Nephron (organoid): ENCODE measurements at regions not wholly inside any gene's neighbourhood (a gene's known extent, or its start where the extent isn't known, plus 50 kb on each side); places are given as distances from the start of the nearest gene placed in this dataset.

Experiments used
- H3K27ac Mint-ChIP-seq, 3 experiments: 2 replicates each; pipeline ENCODE4 v1.8.0; 2020; ENCODE audit warnings: mixed read lengths in 3 of 3, mild to moderate bottlenecking in 2 of 3, moderate library complexity in 1 of 3
- H3K27me3 Mint-ChIP-seq: 2 replicates; pipeline ENCODE4 v1.8.0; 2021; ENCODE audit warnings: low read depth, mild to moderate bottlenecking, moderate library complexity, mixed read lengths
- H3K36me3 Mint-ChIP-seq: 2 replicates; pipeline ENCODE4 v1.8.0; 2020; ENCODE audit warnings: low read depth, mixed read lengths
- H3K4me1 Mint-ChIP-seq: 2 replicates; pipeline ENCODE4 v1.8.0; 2020; ENCODE audit warnings: mixed read lengths
- H3K4me3 Mint-ChIP-seq, 3 experiments: 2 replicates each; pipeline ENCODE4 v1.8.0; 2020; ENCODE audit warnings: mild to moderate bottlenecking in 3 of 3, mixed read lengths in 3 of 3, moderate library complexity in 2 of 3
- H3K9me3 Mint-ChIP-seq: 2 replicates; pipeline ENCODE4 v1.8.0; 2020; ENCODE audit warnings: mixed read lengths
- CTCF ChIP-seq, 3 experiments: fragments of 200-600 bp; sonication (generic); IDR thresholded peaks; one replicate each; pipeline ENCODE4 v1.5.0; 2021; ENCODE audit warnings: antibody characterized with exemption in 3 of 3; ENCODE audit not compliant: unreplicated experiment in 3 of 3

- no peak overlapping the region for H3K4me3 Mint-ChIP-seq
- no peak overlapping the region for H3K27ac Mint-ChIP-seq
- TF ChIP-seq CTCF (IDR thresholded peaks at IDR 0.05; ENCODE audit: unreplicated experiment in 3 of 3), result no peak
- H3K4me1 Mint-ChIP-seq, result no peaks in the 10 kb centered on the region
- no peaks in the 10 kb centered on the region for H3K27me3 Mint-ChIP-seq
- H3K9me3 Mint-ChIP-seq, result peaks cover 3% of the 10 kb centered on the region
- no peaks in the 10 kb centered on the region for H3K36me3 Mint-ChIP-seq
Measured at GRCh38 chr5:147037515-147038205, 159.1 kb upstream of the PPP2R2B start.

- TF ChIP-seq CTCF (IDR thresholded peaks at IDR 0.05; ENCODE audit: unreplicated experiment in 3 of 3), result no peak
- no peaks in the 10 kb centered on the region for H3K9me3 Mint-ChIP-seq
- H3K4me1 Mint-ChIP-seq, result no peaks in the 10 kb centered on the region
- no peaks in the 10 kb centered on the region for H3K27me3 Mint-ChIP-seq
- H3K27ac Mint-ChIP-seq, result no peak overlapping the region
- H3K36me3 Mint-ChIP-seq, result no peaks in the 10 kb centered on the region
- H3K4me3 Mint-ChIP-seq, result no peak overlapping the region
Measured at GRCh38 chr5:147040856-147041255, 162.3 kb upstream of the PPP2R2B start.

- Mint-ChIP-seq H3K27me3 (peaks cover 7% of the 10 kb centered on the region), H3K4me3 (no peak overlapping the region), H3K36me3 (no peaks in the 10 kb centered on the region), H3K27ac (no peak overlapping the region), H3K9me3 (no peaks in the 10 kb centered on the region), H3K4me1 (peaks cover 4% of the 10 kb centered on the region)
- no peak for TF ChIP-seq CTCF (IDR thresholded peaks at IDR 0.05; ENCODE audit: unreplicated experiment in 3 of 3)
Measured at GRCh38 chr5:147044572-147045273, 166.2 kb upstream of the PPP2R2B start.

DNA sequence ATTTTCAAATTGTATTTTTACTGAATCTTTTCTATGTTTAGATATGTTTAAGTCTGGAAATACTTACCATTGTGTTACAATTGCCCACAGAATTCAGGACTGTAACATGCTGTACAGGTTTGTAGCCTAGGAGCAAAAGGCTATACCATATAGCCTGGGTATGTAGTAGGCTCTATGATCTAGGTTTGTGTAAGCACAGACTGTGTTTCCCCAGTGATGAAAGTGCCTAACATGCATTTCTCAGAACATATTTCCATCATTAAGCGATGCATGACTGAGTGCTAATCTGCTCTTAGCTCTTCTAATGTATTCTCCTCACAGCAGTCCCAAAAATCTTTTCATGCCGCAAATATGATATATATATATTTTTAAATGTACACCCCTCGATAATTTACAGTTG is 166.7 kb upstream of the PPP2R2B start:
- no peak for TF ChIP-seq CTCF (IDR thresholded peaks at IDR 0.05; ENCODE audit: unreplicated experiment in 3 of 3)
- Mint-ChIP-seq H3K27me3 (peaks cover 10% of the 10 kb centered on the region), H3K27ac (no peak overlapping the region)

DNA sequence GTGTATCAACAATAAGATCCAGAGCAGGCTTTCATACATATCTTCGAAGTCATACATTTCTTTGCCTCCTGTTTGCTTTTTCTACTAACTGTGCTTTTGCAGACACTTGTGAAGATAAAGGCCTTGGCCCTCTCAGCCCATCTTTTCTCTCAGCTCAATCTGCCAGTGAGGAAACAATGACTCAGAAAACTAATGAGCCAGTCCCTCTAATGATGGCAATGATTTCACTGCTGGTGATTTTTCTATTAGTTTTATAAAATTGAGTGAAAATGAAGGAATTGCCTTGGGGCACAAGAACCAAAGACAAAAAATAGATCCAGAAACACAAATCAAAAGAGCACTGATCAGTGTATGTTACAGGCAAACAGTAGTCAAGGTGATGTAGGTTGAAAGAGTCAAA is 167.7 kb upstream of the PPP2R2B start:
- Mint-ChIP-seq H3K4me3 (no peak overlapping the region), H3K4me1 (peaks cover 5% of the 10 kb centered on the region), H3K27ac (no peak overlapping the region), H3K36me3 (no peaks in the 10 kb centered on the region), H3K9me3 (no peaks in the 10 kb centered on the region), H3K27me3 (peaks cover 11% of the 10 kb centered on the region)
- TF ChIP-seq CTCF (IDR thresholded peaks at IDR 0.05; ENCODE audit: unreplicated experiment in 3 of 3), result no peak

More for the DNA sequence above, 166.7 kb upstream of the PPP2R2B start:
- Mint-ChIP-seq H3K4me3 (no peak overlapping the region), H3K4me1 (peaks cover 5% of the 10 kb centered on the region), H3K9me3 (no peaks in the 10 kb centered on the region), H3K36me3 (no peaks in the 10 kb centered on the region)

GRCh38 chr5:147046894-147047293 is 168.3 kb upstream of the PPP2R2B start:
- TF ChIP-seq CTCF (IDR thresholded peaks at IDR 0.05; ENCODE audit: unreplicated experiment in 3 of 3), result no peak
- no peaks in the 10 kb centered on the region for H3K36me3 Mint-ChIP-seq
- no peak overlapping the region for H3K27ac Mint-ChIP-seq
- H3K4me1 Mint-ChIP-seq, result peaks cover 5% of the 10 kb centered on the region
- no peak overlapping the region for H3K4me3 Mint-ChIP-seq
- H3K9me3 Mint-ChIP-seq, result no peaks in the 10 kb centered on the region
- H3K27me3 Mint-ChIP-seq, result peaks cover 11% of the 10 kb centered on the region
